ENCODE measurements at regions not wholly inside any gene's neighbourhood (a gene's known extent, or its start where the extent isn't known, plus 50 kb on each side); places are given as distances from the start of the nearest gene placed in this dataset.

DNA sequence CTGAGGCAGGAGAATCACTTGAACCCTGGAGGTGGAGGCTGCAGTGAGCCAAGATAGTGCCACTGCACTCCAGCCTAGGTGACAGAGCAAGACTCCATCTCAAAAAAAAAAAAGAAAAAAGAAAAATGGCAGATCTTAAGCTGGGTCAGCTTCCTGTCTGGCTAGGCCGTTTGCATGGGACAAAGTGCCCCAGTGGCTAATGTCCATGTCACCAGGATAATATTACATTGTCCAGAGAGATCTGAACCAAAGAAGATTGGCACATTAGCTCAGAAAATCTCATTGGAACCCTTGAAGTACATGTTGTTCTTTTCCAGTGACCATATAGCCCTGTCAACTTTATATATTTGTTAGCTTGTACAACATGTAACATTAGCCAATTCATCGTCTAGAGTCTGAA, 59.2 kb upstream of the DAB2IP start:
- TF ChIP-seq, protein P1, sequence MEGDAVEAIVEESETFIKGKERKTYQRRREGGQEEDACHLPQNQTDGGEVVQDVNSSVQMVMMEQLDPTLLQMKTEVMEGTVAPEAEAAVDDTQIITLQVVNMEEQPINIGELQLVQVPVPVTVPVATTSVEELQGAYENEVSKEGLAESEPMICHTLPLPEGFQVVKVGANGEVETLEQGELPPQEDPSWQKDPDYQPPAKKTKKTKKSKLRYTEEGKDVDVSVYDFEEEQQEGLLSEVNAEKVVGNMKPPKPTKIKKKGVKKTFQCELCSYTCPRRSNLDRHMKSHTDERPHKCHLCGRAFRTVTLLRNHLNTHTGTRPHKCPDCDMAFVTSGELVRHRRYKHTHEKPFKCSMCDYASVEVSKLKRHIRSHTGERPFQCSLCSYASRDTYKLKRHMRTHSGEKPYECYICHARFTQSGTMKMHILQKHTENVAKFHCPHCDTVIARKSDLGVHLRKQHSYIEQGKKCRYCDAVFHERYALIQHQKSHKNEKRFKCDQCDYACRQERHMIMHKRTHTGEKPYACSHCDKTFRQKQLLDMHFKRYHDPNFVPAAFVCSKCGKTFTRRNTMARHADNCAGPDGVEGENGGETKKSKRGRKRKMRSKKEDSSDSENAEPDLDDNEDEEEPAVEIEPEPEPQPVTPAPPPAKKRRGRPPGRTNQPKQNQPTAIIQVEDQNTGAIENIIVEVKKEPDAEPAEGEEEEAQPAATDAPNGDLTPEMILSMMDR (IDR thresholded peaks at IDR 0.05): no peak
- no peak for TF ChIP-seq POLR2A (IDR thresholded peaks at IDR 0.05)

Measured in lower leg skin (tissue), 3 donors.